Mesothelial cell of epicardium (in vitro differentiated cells): ENCODE measurements at regions not wholly inside any gene's neighbourhood (a gene's known extent, or its start where the extent isn't known, plus 50 kb on each side); places are given as distances from the start of the nearest gene placed in this dataset.

Source experiments
- DNase-seq, 2 experiments: peaks; one replicate each; pipeline ENCODE4 v3.0.0; 2021; ENCODE audit warnings: low spot score in 2 of 2; ENCODE audit not compliant: unreplicated experiment in 2 of 2
- H3K27ac Mint-ChIP-seq: 2 replicates; pipeline ENCODE4 v1.8.0; 2021; ENCODE audit warnings: mixed read lengths
- H3K27me3 Mint-ChIP-seq: 2 replicates; pipeline ENCODE4 v1.8.0; 2021; ENCODE audit warnings: low read depth, mixed read lengths
- H3K36me3 Mint-ChIP-seq: 2 replicates; pipeline ENCODE4 v1.8.0; 2021; ENCODE audit warnings: mixed read lengths
- H3K4me1 Mint-ChIP-seq: 2 replicates; pipeline ENCODE4 v1.8.0; 2021; ENCODE audit warnings: mixed read lengths
- H3K4me3 Mint-ChIP-seq: 2 replicates; pipeline ENCODE4 v1.8.0; 2021; ENCODE audit warnings: mild to moderate bottlenecking, moderate library complexity, mixed read lengths
- H3K9me3 Mint-ChIP-seq: 2 replicates; pipeline ENCODE4 v1.8.0; 2021; ENCODE audit warnings: mixed read lengths
- TF ChIP-seq, protein P1 (sequence below): fragments of 200-600 bp; sonication (generic); IDR thresholded peaks from one replicate; pipeline ENCODE4 v1.5.0; 2021; ENCODE audit warnings: antibody characterized with exemption; ENCODE audit not compliant: unreplicated experiment

DNA sequence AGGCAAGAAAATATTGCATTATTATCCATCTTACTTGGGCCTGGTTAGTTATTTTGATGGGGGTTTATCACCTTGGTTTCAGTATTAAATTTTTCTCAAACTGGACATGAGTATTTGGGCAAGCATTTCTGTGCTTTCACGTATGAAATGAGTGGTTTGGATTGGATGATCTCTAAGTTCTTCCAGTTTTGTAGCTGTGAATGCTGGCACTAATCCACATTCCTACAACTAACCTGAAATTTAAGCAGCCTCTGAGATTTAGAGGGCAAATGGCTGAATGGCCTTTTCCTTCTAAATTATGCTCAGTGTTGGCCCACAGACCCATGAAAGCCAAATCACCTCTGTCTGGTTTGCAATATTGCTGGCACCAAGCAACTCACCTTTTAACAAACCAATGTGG, 475.0 kb upstream of the B3GALT2 start:
- H3K4me1 Mint-ChIP-seq: peaks cover 3% of the 10 kb centered on the region
- DNase-seq: no peak
- no peaks in the 10 kb centered on the region for H3K9me3 Mint-ChIP-seq
- H3K36me3 Mint-ChIP-seq: no peaks in the 10 kb centered on the region
- H3K27ac Mint-ChIP-seq: no peak overlapping the region
- H3K27me3 Mint-ChIP-seq: no peaks in the 10 kb centered on the region
- H3K4me3 Mint-ChIP-seq: no peak overlapping the region
- TF ChIP-seq, protein P1, sequence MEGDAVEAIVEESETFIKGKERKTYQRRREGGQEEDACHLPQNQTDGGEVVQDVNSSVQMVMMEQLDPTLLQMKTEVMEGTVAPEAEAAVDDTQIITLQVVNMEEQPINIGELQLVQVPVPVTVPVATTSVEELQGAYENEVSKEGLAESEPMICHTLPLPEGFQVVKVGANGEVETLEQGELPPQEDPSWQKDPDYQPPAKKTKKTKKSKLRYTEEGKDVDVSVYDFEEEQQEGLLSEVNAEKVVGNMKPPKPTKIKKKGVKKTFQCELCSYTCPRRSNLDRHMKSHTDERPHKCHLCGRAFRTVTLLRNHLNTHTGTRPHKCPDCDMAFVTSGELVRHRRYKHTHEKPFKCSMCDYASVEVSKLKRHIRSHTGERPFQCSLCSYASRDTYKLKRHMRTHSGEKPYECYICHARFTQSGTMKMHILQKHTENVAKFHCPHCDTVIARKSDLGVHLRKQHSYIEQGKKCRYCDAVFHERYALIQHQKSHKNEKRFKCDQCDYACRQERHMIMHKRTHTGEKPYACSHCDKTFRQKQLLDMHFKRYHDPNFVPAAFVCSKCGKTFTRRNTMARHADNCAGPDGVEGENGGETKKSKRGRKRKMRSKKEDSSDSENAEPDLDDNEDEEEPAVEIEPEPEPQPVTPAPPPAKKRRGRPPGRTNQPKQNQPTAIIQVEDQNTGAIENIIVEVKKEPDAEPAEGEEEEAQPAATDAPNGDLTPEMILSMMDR: no peak

DNA sequence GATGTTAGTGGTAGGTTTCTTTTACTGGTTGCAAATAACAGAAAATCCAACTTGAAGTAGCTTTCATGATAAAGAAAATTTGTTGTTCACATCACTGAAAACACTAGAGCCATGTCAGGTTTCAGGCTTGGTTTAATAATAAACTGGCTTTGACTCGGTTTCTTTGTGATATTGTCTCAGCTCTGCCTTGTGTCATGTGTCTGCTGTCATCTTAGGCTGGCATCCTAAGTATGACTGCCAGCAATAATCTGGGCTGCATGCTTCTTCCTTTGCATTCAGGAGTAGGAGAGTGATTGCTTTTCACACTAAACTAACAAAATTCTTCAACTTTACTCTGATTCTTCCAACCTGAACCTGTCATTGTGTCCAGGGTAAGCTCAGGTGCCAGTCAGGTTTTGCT, 474.0 kb upstream of the B3GALT2 start:
- no peak overlapping the region for H3K27ac Mint-ChIP-seq
- TF ChIP-seq, protein P1: no peak
- H3K4me3 Mint-ChIP-seq: no peak overlapping the region
- no peaks in the 10 kb centered on the region for H3K36me3 Mint-ChIP-seq
- peaks cover 3% of the 10 kb centered on the region for H3K4me1 Mint-ChIP-seq
- no peak for DNase-seq
- H3K9me3 Mint-ChIP-seq: peaks cover 5% of the 10 kb centered on the region
- H3K27me3 Mint-ChIP-seq: no peaks in the 10 kb centered on the region

DNA sequence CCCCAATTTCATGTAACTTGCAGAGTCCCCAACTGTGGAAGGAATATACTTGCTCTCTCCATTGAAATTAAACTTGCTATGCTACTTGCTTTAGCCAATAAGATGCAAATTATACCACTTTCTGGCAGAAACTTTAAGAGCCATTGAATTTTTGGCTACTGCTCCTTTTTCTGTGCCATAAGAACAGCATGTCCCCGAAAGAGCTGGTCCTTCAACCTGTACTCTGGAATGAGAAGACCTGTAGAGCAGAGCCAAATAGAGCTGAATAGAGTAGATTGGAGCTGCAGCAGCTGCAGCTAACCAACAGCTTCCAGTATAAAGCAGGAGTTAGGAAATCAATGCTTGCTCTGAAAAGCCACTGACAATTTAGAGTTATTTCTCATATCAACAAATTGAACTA, 472.3 kb upstream of the B3GALT2 start:
- Mint-ChIP-seq H3K27me3 (no peaks in the 10 kb centered on the region), H3K4me3 (no peak overlapping the region), H3K36me3 (peaks cover 13% of the 10 kb centered on the region), H3K27ac (no peak overlapping the region), H3K9me3 (peaks cover 22% of the 10 kb centered on the region), H3K4me1 (peaks cover 3% of the 10 kb centered on the region)
- TF ChIP-seq, protein P1: no peak
- no peak for DNase-seq

DNA sequence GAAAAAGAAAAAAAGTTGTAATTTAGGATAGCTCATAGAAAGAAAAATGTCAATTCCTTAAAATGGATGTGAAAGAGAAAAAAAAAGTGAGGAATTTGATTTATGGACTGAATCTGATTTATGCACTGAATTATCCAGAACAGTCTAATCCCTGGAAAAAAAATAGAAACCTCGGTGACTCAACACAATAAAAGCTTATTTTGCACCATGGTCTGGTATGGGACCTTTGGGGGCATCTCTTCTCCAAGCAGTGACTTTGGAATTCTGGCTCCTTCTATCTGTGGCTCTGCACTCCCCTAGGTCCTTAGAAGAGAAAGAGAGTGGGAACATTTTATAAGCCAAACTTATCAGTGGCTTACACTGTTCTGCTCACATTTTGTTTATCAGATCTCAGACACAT, 471.7 kb upstream of the B3GALT2 start:
- H3K4me3 Mint-ChIP-seq: no peak overlapping the region
- H3K36me3 Mint-ChIP-seq: peaks cover 15% of the 10 kb centered on the region
- peaks cover 26% of the 10 kb centered on the region for H3K9me3 Mint-ChIP-seq
- TF ChIP-seq, protein P1: no peak
- H3K27ac Mint-ChIP-seq: no peak overlapping the region
- H3K27me3 Mint-ChIP-seq: no peaks in the 10 kb centered on the region
- H3K4me1 Mint-ChIP-seq: peaks cover 3% of the 10 kb centered on the region
- DNase-seq: no peak

DNA sequence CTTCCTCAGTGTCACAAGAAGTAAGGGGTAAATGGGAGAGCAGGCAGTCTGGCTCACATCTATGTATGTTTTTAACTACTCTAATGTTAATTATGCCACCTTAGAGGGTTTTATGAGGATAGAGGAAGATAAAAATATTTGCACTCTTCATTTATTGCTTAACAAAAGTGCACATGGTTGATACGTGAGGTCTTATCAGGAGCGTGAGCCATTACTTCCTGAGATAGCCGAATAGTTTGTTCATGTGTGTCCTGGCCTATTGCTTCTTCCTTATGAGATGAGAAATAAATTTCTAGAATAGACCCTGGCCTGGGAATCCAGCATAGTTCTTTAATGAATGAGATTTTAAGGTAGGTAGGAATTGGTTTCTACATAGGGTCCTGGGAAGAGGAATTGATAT, 471.1 kb upstream of the B3GALT2 start:
- Mint-ChIP-seq H3K9me3 (peaks cover 28% of the 10 kb centered on the region), H3K27ac (no peak overlapping the region), H3K27me3 (no peaks in the 10 kb centered on the region), H3K4me1 (peaks cover 3% of the 10 kb centered on the region), H3K36me3 (peaks cover 15% of the 10 kb centered on the region), H3K4me3 (no peak overlapping the region)
- TF ChIP-seq, protein P1: no peak
- DNase-seq: no peak

DNA sequence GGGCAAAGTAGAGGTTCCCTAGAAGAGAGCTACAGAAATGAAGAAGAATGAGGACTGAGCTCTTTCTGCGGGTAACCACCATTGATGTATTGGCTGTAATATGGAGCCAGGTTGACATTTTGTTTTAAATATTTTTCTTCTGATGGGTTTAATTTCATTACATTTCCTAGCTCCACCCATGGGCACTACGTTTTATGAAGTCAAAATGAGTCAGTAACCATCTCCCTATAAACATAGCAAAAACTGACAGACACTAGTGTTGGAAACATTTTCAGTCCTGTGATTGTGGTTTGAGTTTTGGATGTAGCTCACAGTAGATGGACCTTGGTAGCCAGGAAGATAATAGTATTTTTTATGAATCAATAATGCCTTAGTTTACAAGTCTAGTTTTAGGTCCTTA, 470.4 kb upstream of the B3GALT2 start:
- Mint-ChIP-seq H3K27ac (no peak overlapping the region), H3K4me3 (no peak overlapping the region), H3K9me3 (peaks cover 35% of the 10 kb centered on the region), H3K27me3 (no peaks in the 10 kb centered on the region), H3K36me3 (peaks cover 15% of the 10 kb centered on the region), H3K4me1 (peaks cover 3% of the 10 kb centered on the region)
- no peak for DNase-seq
- TF ChIP-seq, protein P1: no peak
